Testis (tissue), 2 donors: ENCODE measurements at regions not wholly inside any gene's neighbourhood (a gene's known extent, or its start where the extent isn't known, plus 50 kb on each side); places are given as distances from the start of the nearest gene placed in this dataset.

Source experiments
- DNase-seq: peaks from one replicate; pipeline ENCODE4 v3.0.0-alpha.2; 2019
- H3K27ac ChIP-seq, 2 donors: fragments of 200-600 bp; sonication (generic); one replicate each; pipeline ENCODE4 v1.5.1; 2019
- H3K27me3 ChIP-seq: fragments of 200-600 bp; sonication (generic); one replicate; pipeline ENCODE4 v1.5.1; 2019
- H3K36me3 ChIP-seq: fragments of 200-600 bp; sonication (generic); one replicate; pipeline ENCODE4 v1.5.1; 2017; ENCODE audit warnings: low read depth; ENCODE audit errors: missing control alignments
- H3K4me1 ChIP-seq: fragments of 200-600 bp; sonication (generic); one replicate; pipeline ENCODE4 v1.5.1; 2019
- H3K4me3 ChIP-seq, 2 donors: fragments of 200-600 bp; sonication (generic); one replicate each; pipeline ENCODE4 v1.5.1; 2017 to 2019
- H3K9me3 ChIP-seq: fragments of 200-600 bp; sonication (generic); one replicate; pipeline ENCODE4 v1.5.1; 2017
- POLR2A ChIP-seq: fragments of 450-650 bp; IDR thresholded peaks from one replicate; pipeline ENCODE4 v1.6.1; 2017; ENCODE audit warnings: antibody characterized with exemption, mild to moderate bottlenecking, moderate library complexity
- WGBS, 2 donors: methylation state at CpG; one replicate each; pipeline ENCODE4 v1.1.5; 2018; 5-methylcytosine and 5-hydroxymethylcytosine counted together
- intact Hi-C: fragments of 100-400 bp; cut with DNase I; formaldehyde crosslinking; loops from one replicate; pipeline ENCODE4 v1.15.1; 2023; ENCODE audit warnings: low total_unique reads
- TF ChIP-seq, protein P1 (sequence below), 3 experiments: fragments of 450-650 bp in 2 of 3; fragments of 200-600 bp in 1 of 3; sonication (generic) in 1 of 3; IDR thresholded peaks; one replicate each; pipeline ENCODE4 v1.5.1; 2016 to 2019; ENCODE audit warnings: antibody characterized with exemption in 3 of 3, mild to moderate bottlenecking in 2 of 3, moderate library complexity in 1 of 3

DNA sequence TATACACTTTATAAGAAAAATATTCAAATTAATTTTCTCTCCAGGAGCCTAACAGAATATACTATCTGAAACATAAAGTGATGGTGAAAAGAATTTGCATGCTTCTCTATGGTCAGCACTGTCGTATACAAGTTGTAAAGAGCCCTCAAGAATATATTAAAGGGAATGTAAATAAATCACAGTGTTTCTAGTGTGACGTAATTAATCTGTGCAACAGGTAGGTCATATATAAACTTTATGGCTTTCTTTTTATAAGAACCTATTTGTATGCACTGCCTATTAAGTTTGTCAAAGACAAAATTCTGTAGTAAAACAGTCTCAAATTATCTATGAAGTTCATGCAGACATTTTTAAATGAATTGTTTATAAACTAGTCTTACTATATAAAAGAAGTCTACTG is 347.9 kb upstream of the EYS start:
- Histone ChIP-seq H3K4me3 (no peak overlapping the region), H3K36me3 (no peaks in the 10 kb centered on the region), H3K9me3 (no peaks in the 10 kb centered on the region), H3K27me3 (no peaks in the 10 kb centered on the region), H3K4me1 (no peaks in the 10 kb centered on the region), H3K27ac (no peak overlapping the region)
- intact Hi-C loops, result no loop called here
- 75 to 84% methylated on average over 2 of the region's 2 CpGs for WGBS, 2 donors
- no peak for DNase-seq
- TF ChIP-seq, protein P1, sequence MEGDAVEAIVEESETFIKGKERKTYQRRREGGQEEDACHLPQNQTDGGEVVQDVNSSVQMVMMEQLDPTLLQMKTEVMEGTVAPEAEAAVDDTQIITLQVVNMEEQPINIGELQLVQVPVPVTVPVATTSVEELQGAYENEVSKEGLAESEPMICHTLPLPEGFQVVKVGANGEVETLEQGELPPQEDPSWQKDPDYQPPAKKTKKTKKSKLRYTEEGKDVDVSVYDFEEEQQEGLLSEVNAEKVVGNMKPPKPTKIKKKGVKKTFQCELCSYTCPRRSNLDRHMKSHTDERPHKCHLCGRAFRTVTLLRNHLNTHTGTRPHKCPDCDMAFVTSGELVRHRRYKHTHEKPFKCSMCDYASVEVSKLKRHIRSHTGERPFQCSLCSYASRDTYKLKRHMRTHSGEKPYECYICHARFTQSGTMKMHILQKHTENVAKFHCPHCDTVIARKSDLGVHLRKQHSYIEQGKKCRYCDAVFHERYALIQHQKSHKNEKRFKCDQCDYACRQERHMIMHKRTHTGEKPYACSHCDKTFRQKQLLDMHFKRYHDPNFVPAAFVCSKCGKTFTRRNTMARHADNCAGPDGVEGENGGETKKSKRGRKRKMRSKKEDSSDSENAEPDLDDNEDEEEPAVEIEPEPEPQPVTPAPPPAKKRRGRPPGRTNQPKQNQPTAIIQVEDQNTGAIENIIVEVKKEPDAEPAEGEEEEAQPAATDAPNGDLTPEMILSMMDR (IDR thresholded peaks at IDR 0.05), result no peak
- no peak for TF ChIP-seq POLR2A

DNA sequence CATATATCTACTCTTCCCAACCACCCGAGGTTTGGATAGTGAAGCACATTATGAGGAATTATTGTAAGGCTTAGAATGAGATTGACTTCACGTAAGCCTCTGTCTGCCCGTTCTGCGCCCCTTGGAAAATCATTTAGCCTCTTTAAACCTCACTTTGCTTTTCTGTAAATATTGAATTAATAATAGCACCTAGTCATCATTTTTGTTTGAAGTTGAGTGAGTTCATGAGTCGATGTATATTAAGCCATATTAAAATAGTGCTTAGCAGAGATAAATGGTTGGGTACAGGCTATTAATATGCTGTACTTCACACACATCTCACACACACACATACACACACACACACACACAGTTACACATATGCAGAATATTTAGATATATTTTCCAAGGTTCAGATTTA is 344.8 kb upstream of the EYS start:
- no peak overlapping the region for H3K27ac ChIP-seq
- no peak for DNase-seq
- no peaks in the 10 kb centered on the region for H3K36me3 ChIP-seq
- no peak for TF ChIP-seq POLR2A
- TF ChIP-seq, protein P1 (IDR thresholded peaks at IDR 0.05), result no peak
- H3K4me1 ChIP-seq, result no peaks in the 10 kb centered on the region
- H3K9me3 ChIP-seq, result no peaks in the 10 kb centered on the region
- 91 to 94% methylated on average over 5 of the region's 5 CpGs for WGBS, 2 donors
- no peak overlapping the region for H3K4me3 ChIP-seq
- intact Hi-C loops, result no loop called here
- no peaks in the 10 kb centered on the region for H3K27me3 ChIP-seq

DNA sequence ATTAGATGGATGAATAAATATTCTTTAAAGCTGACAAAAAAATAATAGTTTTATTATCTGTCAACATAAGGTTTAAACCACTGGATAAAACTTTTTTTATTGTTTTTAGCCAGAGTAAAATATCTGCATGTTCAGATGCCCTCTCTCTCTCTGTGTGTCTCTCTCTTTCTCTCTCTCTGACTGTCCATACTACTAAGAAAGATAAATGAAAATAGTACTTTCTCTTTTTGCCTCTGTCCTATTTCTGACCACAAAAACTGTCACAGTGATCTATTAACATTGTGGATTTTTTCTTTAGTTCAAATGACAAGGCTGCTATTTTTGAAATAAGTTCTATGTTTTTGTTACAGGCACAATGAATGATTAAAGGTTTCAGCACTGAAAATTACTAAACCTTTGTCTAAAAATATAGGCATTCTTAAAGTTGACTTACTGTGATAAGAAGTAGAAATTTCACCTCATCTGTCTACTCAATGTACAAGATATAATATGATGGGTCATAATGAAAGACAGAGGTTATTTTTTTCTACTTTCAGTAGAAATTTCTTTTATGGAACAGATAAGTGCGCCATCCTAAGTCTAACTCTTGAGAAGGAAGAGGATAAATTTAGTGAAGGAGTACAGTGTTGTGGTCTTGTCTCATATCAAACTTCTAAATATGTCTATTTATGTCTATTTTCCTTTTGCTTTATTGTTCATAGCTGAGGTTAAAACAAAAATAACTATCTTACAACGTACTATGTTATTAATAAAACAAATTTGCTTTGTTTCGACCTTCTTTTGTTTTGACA is 341.9 kb upstream of the EYS start:
- no peak for DNase-seq
- no peak overlapping the region for H3K27ac ChIP-seq
- H3K36me3 ChIP-seq, result no peaks in the 10 kb centered on the region
- no peaks in the 10 kb centered on the region for H3K27me3 ChIP-seq
- H3K9me3 ChIP-seq, result no peaks in the 10 kb centered on the region
- no peaks in the 10 kb centered on the region for H3K4me1 ChIP-seq
- no peak overlapping the region for H3K4me3 ChIP-seq
- TF ChIP-seq, protein P1 (IDR thresholded peaks at IDR 0.05), result no peak
- no peak for TF ChIP-seq POLR2A
- 86 to 89% methylated on average over 3 of the region's 3 CpGs for WGBS, 2 donors
- intact Hi-C loops, result no loop called here

DNA sequence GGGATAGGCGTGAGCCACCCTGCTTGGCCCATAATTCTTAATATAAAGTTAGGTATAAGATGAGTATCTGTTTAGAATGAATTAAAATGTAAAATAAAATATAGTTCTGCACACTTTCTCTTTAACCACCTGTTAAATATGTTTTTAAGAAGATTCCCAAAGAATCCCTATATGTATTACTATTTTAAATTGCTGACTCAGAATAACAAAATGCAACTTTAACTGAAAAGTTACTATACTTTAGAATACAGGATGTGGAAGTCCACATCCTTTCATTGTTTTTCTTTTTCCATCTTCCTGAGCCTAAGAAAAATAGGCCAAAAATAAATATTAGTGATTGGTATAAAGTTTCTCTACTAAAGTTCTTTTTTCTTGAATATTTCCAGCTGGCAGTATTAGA is 325.6 kb upstream of the EYS start:
- WGBS, 2 donors, result 87 to 93% methylated on average over 1 of the region's 1 CpG
- TF ChIP-seq, protein P1 (IDR thresholded peaks at IDR 0.05), result no peak
- TF ChIP-seq POLR2A, result no peak
- DNase-seq, result no peak
- intact Hi-C loops, result no loop called here
- no peaks in the 10 kb centered on the region for H3K36me3 ChIP-seq
- H3K27me3 ChIP-seq, result no peaks in the 10 kb centered on the region
- no peak overlapping the region for H3K4me3 ChIP-seq
- H3K9me3 ChIP-seq, result no peaks in the 10 kb centered on the region
- H3K4me1 ChIP-seq, result no peaks in the 10 kb centered on the region
- H3K27ac ChIP-seq, result no peak overlapping the region

DNA sequence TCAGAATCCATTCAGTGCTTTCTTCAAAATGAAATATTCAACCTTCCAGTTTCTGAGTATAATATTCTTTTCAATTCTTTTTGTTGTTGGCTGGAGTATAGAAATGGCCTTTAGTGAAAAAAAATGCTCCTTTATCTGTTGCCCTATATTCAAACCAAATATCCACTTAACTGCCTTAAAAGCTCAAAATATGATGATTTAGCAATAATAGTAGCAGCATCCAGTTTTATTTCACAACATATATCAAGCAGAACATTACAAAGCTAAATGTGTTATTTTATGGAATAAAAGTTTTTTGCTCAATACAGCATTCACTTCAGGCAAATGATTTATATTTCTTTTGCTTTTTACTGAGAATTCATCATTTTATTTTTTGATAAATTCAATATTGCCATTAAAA is 322.4 kb upstream of the EYS start:
- Histone ChIP-seq H3K4me3 (no peak overlapping the region), H3K27ac (no peak overlapping the region), H3K36me3 (no peaks in the 10 kb centered on the region), H3K4me1 (no peaks in the 10 kb centered on the region), H3K9me3 (no peaks in the 10 kb centered on the region), H3K27me3 (no peaks in the 10 kb centered on the region)
- no peak for DNase-seq
- TF ChIP-seq POLR2A, result no peak
- TF ChIP-seq, protein P1 (IDR thresholded peaks at IDR 0.05), result no peak
- intact Hi-C loops, result no loop called here
